Sigmoid colon (tissue), 6 donors: ENCODE measurements at regions not wholly inside any gene's neighbourhood (a gene's known extent, or its start where the extent isn't known, plus 50 kb on each side); places are given as distances from the start of the nearest gene placed in this dataset.

Experiments used
- DNase-seq: peaks from one replicate; pipeline ENCODE4 v3.0.0-alpha.2; 2019
- H3K27ac ChIP-seq, 4 donors: fragments of 200-600 bp; sonication (generic); one replicate each; pipeline ENCODE4 v1.5.1; 2016 to 2019; ENCODE audit warnings: mild to moderate bottlenecking in 1 of 4
- H3K27me3 ChIP-seq, 3 donors: fragments of 200-600 bp; sonication (generic); one replicate each; pipeline ENCODE4 v1.5.1; 2019; ENCODE audit warnings: mild to moderate bottlenecking in 1 of 3
- H3K36me3 ChIP-seq, 4 donors: fragments of 200-600 bp; sonication (generic); one replicate each; pipeline ENCODE4 v1.5.1; 2016 to 2019
- H3K4me1 ChIP-seq, 4 donors: fragments of 200-600 bp; sonication (generic); one replicate each; pipeline ENCODE4 v1.5.1; 2017 to 2019
- H3K4me3 ChIP-seq, 4 donors: fragments of 200-600 bp; sonication (generic); one replicate each; pipeline ENCODE4 v1.5.1; 2017 to 2019; ENCODE audit warnings: mild to moderate bottlenecking in 2 of 4, moderate library complexity in 1 of 4
- H3K9me3 ChIP-seq, 4 donors: fragments of 200-600 bp in 3 of 4; sonication (generic) in 3 of 4; one replicate each; pipeline versions ENCODE4 v1.5.1 to v1.6.1; 2013 to 2019
- EP300 ChIP-seq, 4 donors: sonication (generic); formaldehyde crosslinking; IDR thresholded peaks; one replicate each; pipeline ENCODE4 v1.6.1; 2017; ENCODE audit warnings: antibody characterized with exemption in 4 of 4
- POLR2A ChIP-seq, 2 donors: fragments of 450-650 bp; IDR thresholded peaks; one replicate each; pipeline ENCODE4 v1.6.1; 2016; ENCODE audit warnings: antibody characterized with exemption in 2 of 2, mild to moderate bottlenecking in 2 of 2, moderate library complexity in 2 of 2
- POLR2AphosphoS5 ChIP-seq, 4 donors: sonication (generic); formaldehyde crosslinking; IDR thresholded peaks; one replicate each; pipeline ENCODE4 v1.6.1; 2017; ENCODE audit warnings: antibody characterized with exemption in 4 of 4
- WGBS, 2 donors: extraction: QIAGEN DNeasy Blood & Tissue Kit; methylation state at CpG; one replicate each; pipeline ENCODE4 v1.1.7; 2013; 5-methylcytosine and 5-hydroxymethylcytosine counted together
- intact Hi-C: fragments of 100-400 bp; cut with DNase I; formaldehyde crosslinking; loops from one replicate; pipeline ENCODE4 v1.15.1; 2023
- TF ChIP-seq, protein P1 (sequence below), 4 experiments: fragments of 450-650 bp in 3 of 4; fragments of 200-600 bp in 1 of 4; IDR thresholded peaks; one replicate each; pipeline ENCODE4 v1.5.1; 2016 to 2019; ENCODE audit warnings: antibody characterized with exemption in 4 of 4, mild to moderate bottlenecking in 3 of 4, moderate library complexity in 2 of 4
- donor health status: healthy with polysubstance abuse.
- donor health status: healthy.

DNA sequence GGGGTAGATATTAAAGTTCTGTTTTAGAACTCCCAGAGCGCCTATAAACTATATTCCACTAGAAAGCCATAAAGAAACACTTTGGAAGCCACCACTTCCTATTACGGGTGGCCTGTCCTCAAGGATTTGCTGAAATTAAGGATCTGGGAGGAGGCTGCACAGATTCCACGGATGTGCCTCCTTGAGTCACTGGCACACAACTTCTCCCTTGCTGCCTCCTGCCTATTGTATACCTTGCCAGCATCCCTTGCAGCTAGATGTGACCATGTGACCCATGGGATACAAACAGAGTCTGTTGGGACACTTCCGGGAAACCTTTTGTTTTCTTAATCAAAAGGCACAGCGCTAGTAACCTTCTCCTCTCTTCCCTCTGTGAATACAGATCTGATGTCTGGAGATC, 263.0 kb downstream of the C16orf95 start:
- WGBS, 2 donors, result 92 to 97% methylated on average over 5 of the region's 5 CpGs
- Histone ChIP-seq H3K36me3 (no peaks in the 10 kb centered on the region), H3K27ac (no peak overlapping the region), H3K9me3 (peaks cover 0 to 4% (median 0%) of the 10 kb centered on the region in 4 donors), H3K27me3 (peaks cover 5 to 66% (median 34%) of the 10 kb centered on the region in 3 donors), H3K4me1 (no peaks in the 10 kb centered on the region), H3K4me3 (no peak overlapping the region)
- no peak for DNase-seq
- TF ChIP-seq POLR2AphosphoS5 (IDR thresholded peaks at IDR 0.05), result no peak
- TF ChIP-seq POLR2A (IDR thresholded peaks at IDR 0.05), result no peak
- TF ChIP-seq, protein P1, sequence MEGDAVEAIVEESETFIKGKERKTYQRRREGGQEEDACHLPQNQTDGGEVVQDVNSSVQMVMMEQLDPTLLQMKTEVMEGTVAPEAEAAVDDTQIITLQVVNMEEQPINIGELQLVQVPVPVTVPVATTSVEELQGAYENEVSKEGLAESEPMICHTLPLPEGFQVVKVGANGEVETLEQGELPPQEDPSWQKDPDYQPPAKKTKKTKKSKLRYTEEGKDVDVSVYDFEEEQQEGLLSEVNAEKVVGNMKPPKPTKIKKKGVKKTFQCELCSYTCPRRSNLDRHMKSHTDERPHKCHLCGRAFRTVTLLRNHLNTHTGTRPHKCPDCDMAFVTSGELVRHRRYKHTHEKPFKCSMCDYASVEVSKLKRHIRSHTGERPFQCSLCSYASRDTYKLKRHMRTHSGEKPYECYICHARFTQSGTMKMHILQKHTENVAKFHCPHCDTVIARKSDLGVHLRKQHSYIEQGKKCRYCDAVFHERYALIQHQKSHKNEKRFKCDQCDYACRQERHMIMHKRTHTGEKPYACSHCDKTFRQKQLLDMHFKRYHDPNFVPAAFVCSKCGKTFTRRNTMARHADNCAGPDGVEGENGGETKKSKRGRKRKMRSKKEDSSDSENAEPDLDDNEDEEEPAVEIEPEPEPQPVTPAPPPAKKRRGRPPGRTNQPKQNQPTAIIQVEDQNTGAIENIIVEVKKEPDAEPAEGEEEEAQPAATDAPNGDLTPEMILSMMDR (IDR thresholded peaks at IDR 0.05), result no peak
- no peak for TF ChIP-seq EP300 (IDR thresholded peaks at IDR 0.05)
- intact Hi-C loops, result no loop called here

DNA sequence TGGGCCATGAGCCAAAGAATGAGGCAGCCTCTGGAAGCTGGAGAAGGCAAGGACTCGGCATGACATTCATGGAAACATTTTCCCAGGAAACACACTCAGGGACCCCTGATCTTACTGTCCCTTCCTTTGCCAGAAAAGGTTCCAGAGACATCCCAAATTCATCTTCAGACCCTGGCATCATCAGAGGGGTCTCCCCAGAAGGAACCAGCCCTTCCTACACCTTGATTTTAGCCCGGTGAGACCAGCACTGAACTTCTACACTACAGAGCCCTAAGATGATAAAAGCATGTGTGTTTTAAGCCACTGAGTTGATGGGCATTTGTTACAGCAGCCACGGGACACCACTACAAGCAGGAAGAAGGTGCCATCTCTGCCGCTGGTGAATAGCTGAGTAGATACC, 262.3 kb downstream of the C16orf95 start:
- WGBS, 2 donors, result 82 to 85% methylated on average over 4 of the region's 4 CpGs
- no peak overlapping the region for H3K27ac ChIP-seq
- peak; percentile 14 for DNase-seq
- intact Hi-C loops, result no loop called here
- H3K27me3 ChIP-seq, result peaks cover 5 to 66% (median 34%) of the 10 kb centered on the region in 3 donors
- H3K4me1 ChIP-seq, result no peaks in the 10 kb centered on the region
- TF ChIP-seq POLR2AphosphoS5 (IDR thresholded peaks at IDR 0.05), result no peak
- TF ChIP-seq, protein P1 (IDR thresholded peaks at IDR 0.05), result no peak
- TF ChIP-seq EP300 (IDR thresholded peaks at IDR 0.05), result no peak
- TF ChIP-seq POLR2A (IDR thresholded peaks at IDR 0.05), result no peak
- peaks cover 0 to 4% (median 0%) of the 10 kb centered on the region in 4 donors for H3K9me3 ChIP-seq
- no peak overlapping the region for H3K4me3 ChIP-seq
- H3K36me3 ChIP-seq, result no peaks in the 10 kb centered on the region

DNA sequence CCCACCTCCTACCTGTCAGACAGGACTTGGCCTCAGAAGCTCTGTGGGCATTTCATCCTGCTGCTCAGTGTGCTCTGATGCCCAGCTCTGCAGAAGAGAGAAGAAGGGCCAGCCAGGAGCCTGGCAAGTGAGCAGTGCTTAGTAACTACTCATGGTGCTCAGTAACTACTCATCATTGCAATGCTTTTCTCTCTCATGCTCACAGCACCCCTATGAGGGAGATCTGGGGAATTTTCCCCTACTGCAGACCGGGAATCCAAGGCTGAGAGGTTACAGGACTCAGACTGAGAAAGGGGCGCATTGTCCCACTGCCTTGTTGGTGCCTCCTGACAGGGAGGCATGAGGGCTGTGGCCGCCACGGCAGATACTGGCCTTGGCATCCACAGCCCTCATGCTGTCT, 261.1 kb downstream of the C16orf95 start:
- H3K27me3 ChIP-seq, result peaks cover 5 to 70% (median 34%) of the 10 kb centered on the region in 3 donors
- 72 to 86% methylated on average over 4 of the region's 4 CpGs for WGBS, 2 donors
- no peaks in the 10 kb centered on the region for H3K4me1 ChIP-seq
- peak; percentile 41 for DNase-seq
- intact Hi-C loops, result no loop called here
- H3K27ac ChIP-seq, result no peak overlapping the region
- H3K4me3 ChIP-seq, result no peak overlapping the region
- no peaks in the 10 kb centered on the region for H3K36me3 ChIP-seq
- peaks cover 0 to 4% (median 0%) of the 10 kb centered on the region in 4 donors for H3K9me3 ChIP-seq
- TF ChIP-seq, protein P1 (IDR thresholded peaks at IDR 0.05), result no peak
- TF ChIP-seq EP300 (IDR thresholded peaks at IDR 0.05) (no peak), POLR2AphosphoS5 (IDR thresholded peaks at IDR 0.05) (no peak), POLR2A (IDR thresholded peaks at IDR 0.05) (no peak)

DNA sequence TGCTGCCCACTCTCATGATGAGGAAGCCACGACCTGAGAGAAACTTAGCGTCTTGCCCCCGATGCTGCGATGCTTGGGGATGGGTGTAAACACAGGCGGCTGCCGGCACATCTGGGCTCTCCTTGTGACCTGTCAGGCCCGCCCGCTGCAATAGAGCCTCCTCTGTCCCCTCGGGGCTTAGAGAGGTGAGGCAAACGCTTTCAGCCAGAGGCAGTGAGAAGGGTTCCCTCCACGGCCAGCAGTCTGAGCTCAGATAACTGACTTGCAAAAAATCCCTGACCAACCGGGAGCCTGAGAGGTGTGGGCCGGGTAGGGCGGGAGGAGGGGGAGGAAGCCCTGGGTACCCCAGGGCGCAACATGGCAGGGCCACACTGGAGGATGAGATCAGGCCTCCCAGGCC, 260.6 kb downstream of the C16orf95 start:
- 69 to 75% methylated on average over 15 of the region's 15 CpGs for WGBS, 2 donors
- Histone ChIP-seq H3K27ac (no peak overlapping the region), H3K4me1 (no peaks in the 10 kb centered on the region), H3K27me3 (peaks cover 5 to 69% (median 34%) of the 10 kb centered on the region in 3 donors), H3K36me3 (no peaks in the 10 kb centered on the region), H3K4me3 (no peak overlapping the region), H3K9me3 (peaks cover 0 to 4% (median 0%) of the 10 kb centered on the region in 4 donors)
- intact Hi-C loops, result no loop called here
- TF ChIP-seq POLR2A (IDR thresholded peaks at IDR 0.05), result no peak
- TF ChIP-seq POLR2AphosphoS5 (IDR thresholded peaks at IDR 0.05), result no peak
- TF ChIP-seq EP300 (IDR thresholded peaks at IDR 0.05), result no peak
- TF ChIP-seq, protein P1 (IDR thresholded peaks at IDR 0.05), result no peak
- peak; percentile 44 for DNase-seq
